CD8-positive, alpha-beta memory T cell (primary cell): ENCODE measurements at regions not wholly inside any gene's neighbourhood (a gene's known extent, or its start where the extent isn't known, plus 50 kb on each side); places are given as distances from the start of the nearest gene placed in this dataset.

Experiments
- CTCF ChIA-PET: fragments of 350-600 bp; sonication (Branson Sonifier 250); formaldehyde crosslinking; loops from one replicate; lab custom pipeline; 2021; ENCODE audit warnings: antibody characterized with exemption; lab: Charles Lee
- POLR2A ChIA-PET: fragments of 350-600 bp; sonication (Branson Sonifier 250); formaldehyde crosslinking; loops from one replicate; lab custom pipeline; 2021; ENCODE audit warnings: antibody characterized with exemption; lab: Charles Lee
- DNase-seq, 5 donors: peaks; one replicate each; pipeline versions ENCODE4 v3.0.0 to v3.0.0-alpha.2; 2020 to 2022; ENCODE audit warnings: mixed read lengths in 1 of 5
- H3K27ac ChIP-seq: one replicate; pipeline ENCODE4 v1.7.0; 2013; ENCODE audit warnings: low read depth, mild to moderate bottlenecking, low read length, moderate library complexity
- H3K27me3 ChIP-seq: 2 replicates; pipeline ENCODE4 v1.7.0; 2013; ENCODE audit warnings: low read length, mild to moderate bottlenecking; ENCODE audit not compliant: insufficient read depth, poor library complexity, severe bottlenecking
- H3K36me3 ChIP-seq: 2 replicates; pipeline ENCODE4 v1.7.0; 2013; ENCODE audit warnings: mild to moderate bottlenecking, low read length, moderate library complexity; ENCODE audit not compliant: insufficient read depth
- H3K4me1 ChIP-seq: 2 replicates; pipeline ENCODE4 v1.7.0; 2013; ENCODE audit warnings: mild to moderate bottlenecking, low read length, moderate library complexity; ENCODE audit not compliant: insufficient read depth
- H3K4me3 ChIP-seq: 2 replicates; pipeline ENCODE4 v1.7.0; 2013; ENCODE audit warnings: mild to moderate bottlenecking, low read length
- H3K9me3 ChIP-seq: 2 replicates; pipeline ENCODE4 v1.7.0; 2013; ENCODE audit warnings: mild to moderate bottlenecking, low read length
- H3K27ac Mint-ChIP-seq, 8 donors: one replicate each; pipeline ENCODE4 v1.8.0; 2020 to 2021; ENCODE audit warnings: mixed read lengths in 8 of 8, mild to moderate bottlenecking in 6 of 8, inconsistent platforms in 3 of 8, moderate library complexity in 3 of 8
- H3K27me3 Mint-ChIP-seq, 2 donors: one replicate each; pipeline ENCODE4 v1.8.0; 2020 to 2021; ENCODE audit warnings: mixed read lengths in 2 of 2, mild to moderate bottlenecking in 1 of 2, moderate library complexity in 1 of 2
- H3K36me3 Mint-ChIP-seq, 3 donors: one replicate each; pipeline ENCODE4 v1.8.0; 2020 to 2021; ENCODE audit warnings: mixed read lengths in 3 of 3, inconsistent platforms in 1 of 3, mild to moderate bottlenecking in 1 of 3
- H3K4me1 Mint-ChIP-seq, 3 donors: one replicate each; pipeline ENCODE4 v1.8.0; 2020 to 2021; ENCODE audit warnings: mixed read lengths in 3 of 3, inconsistent platforms in 1 of 3, mild to moderate bottlenecking in 1 of 3
- H3K4me3 Mint-ChIP-seq, 7 donors: one replicate each; pipeline ENCODE4 v1.8.0; 2020 to 2021; ENCODE audit warnings: mixed read lengths in 7 of 7, mild to moderate bottlenecking in 6 of 7, moderate library complexity in 4 of 7, inconsistent platforms in 2 of 7
- H3K9me3 Mint-ChIP-seq, 5 donors: one replicate each; pipeline ENCODE4 v1.8.0; 2020 to 2022; ENCODE audit warnings: mixed read lengths in 5 of 5, mild to moderate bottlenecking in 3 of 5, moderate library complexity in 2 of 5, inconsistent platforms in 1 of 5

DNA sequence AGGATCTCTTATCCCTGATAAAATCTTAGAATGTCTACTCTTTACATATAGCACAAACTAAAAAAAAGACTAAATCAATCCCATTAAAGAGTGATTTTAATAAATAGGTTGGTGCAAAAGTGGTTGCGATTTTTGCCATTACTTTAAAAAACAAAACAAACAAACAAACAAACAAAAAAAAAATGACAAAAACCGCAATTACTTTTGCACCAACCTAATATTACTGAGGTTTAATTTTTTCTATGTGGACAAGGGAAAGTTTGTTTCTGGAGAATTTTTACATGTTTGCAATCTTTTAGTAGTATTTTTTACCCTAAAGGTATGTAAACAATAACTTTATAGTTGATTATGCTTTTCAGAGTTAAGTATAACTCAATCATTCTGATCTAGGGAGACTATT is 119.7 kb upstream of the ADAMTS5 start:
- H3K27me3 ChIP-seq, result no peaks in the 10 kb centered on the region
- no peaks in the 10 kb centered on the region for H3K9me3 ChIP-seq
- no peaks in the 10 kb centered on the region for H3K4me1 ChIP-seq
- CTCF ChIA-PET, result no interaction called here
- H3K27ac ChIP-seq, result no peak overlapping the region
- H3K36me3 ChIP-seq, result no peaks in the 10 kb centered on the region
- Mint-ChIP-seq H3K36me3 (no peaks in the 10 kb centered on the region), H3K4me1 (no peaks in the 10 kb centered on the region), H3K4me3 (no peak overlapping the region), H3K27me3 (no peaks in the 10 kb centered on the region), H3K27ac (no peak overlapping the region), H3K9me3 (peaks cover 3 to 7% (median 5%) of the 10 kb centered on the region in 5 donors)
- POLR2A ChIA-PET, result no interaction called here
- no peak for DNase-seq
- no peak overlapping the region for H3K4me3 ChIP-seq

DNA sequence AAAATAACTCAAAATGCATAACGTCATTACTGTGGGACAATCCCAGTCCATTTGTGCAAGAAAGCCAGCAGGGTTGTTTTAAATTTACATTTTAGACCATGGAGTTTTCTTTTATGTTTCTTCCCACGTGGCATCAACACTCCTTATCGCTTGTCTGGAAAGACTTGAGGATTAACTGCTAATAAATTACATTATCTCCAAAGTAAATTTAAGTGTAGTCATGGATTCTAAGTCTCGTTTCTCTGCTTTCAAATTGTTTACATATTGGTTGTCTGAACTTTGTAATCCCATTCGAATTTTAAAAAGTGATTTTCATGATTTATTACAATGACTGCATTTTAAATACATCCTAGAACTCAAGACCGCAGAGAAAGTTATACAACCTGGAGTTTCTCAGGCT is 119.3 kb upstream of the ADAMTS5 start:
- H3K27me3 Mint-ChIP-seq, result no peaks in the 10 kb centered on the region
- no peaks in the 10 kb centered on the region for H3K36me3 ChIP-seq
- H3K9me3 ChIP-seq, result no peaks in the 10 kb centered on the region
- no peak overlapping the region for H3K27ac ChIP-seq
- no peaks in the 10 kb centered on the region for H3K27me3 ChIP-seq
- no peaks in the 10 kb centered on the region for H3K36me3 Mint-ChIP-seq
- H3K27ac Mint-ChIP-seq, result no peak overlapping the region
- no peaks in the 10 kb centered on the region for H3K4me1 Mint-ChIP-seq
- ChIA-PET POLR2A (no interaction called here), CTCF (no interaction called here)
- no peak overlapping the region for H3K4me3 Mint-ChIP-seq
- H3K4me1 ChIP-seq, result no peaks in the 10 kb centered on the region
- H3K4me3 ChIP-seq, result no peak overlapping the region
- no peak for DNase-seq
- peaks cover 3 to 7% (median 5%) of the 10 kb centered on the region in 5 donors for H3K9me3 Mint-ChIP-seq

DNA sequence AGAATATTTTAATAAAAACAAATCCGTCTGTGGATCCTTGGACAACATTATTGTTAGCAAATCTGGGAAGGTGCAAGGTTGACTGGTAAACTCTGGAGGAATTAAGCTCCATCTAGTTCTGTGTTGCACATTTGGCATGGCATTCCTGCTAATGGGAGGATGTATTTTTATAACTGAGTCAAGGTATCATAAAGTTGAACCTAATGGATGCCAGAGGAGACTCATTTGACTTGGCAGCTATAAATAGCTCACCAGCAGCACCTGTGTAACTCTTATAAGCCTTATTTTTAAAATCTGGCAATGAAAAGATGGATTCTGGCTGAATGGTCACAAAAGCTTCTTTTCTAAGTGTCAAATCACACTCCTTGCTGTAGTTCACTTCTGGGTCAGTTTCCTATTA is 118.5 kb upstream of the ADAMTS5 start:
- Histone ChIP-seq H3K9me3 (no peaks in the 10 kb centered on the region), H3K4me3 (no peak overlapping the region), H3K27me3 (no peaks in the 10 kb centered on the region), H3K27ac (no peak overlapping the region), H3K36me3 (no peaks in the 10 kb centered on the region), H3K4me1 (no peaks in the 10 kb centered on the region)
- Mint-ChIP-seq H3K27me3 (no peaks in the 10 kb centered on the region), H3K9me3 (peaks cover 5 to 8% (median 6%) of the 10 kb centered on the region in 5 donors), H3K27ac (no peak overlapping the region), H3K36me3 (no peaks in the 10 kb centered on the region), H3K4me1 (no peaks in the 10 kb centered on the region), H3K4me3 (no peak overlapping the region)
- CTCF ChIA-PET, result interaction anchor here (1.2 kb wide), 1 partner anchor 19 kb away, joined by 3 read pairs; no protein-coding TSS in a partner anchor
- no peak for DNase-seq
- POLR2A ChIA-PET, result no interaction called here

DNA sequence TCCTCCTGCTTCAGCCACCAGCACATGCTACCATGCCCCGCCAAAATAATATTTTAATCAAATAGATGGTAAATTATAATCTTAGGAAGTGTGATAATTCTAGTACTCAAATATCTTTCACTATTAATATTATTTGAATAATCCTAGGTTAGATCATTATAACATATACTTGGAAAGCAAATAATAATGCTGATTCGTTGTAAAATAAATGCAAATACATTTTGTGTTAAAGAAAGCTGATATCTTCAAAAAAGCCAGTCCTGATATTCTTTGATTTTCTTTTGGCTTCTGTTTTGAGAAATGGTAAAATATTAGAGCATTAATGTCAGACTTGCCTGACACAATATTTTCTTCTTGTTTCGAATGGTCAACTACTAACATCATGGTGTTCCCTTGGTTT is 116.3 kb upstream of the ADAMTS5 start:
- no peaks in the 10 kb centered on the region for H3K36me3 Mint-ChIP-seq
- DNase-seq, result no peak
- H3K9me3 Mint-ChIP-seq, result peaks cover 0 to 10% (median 5%) of the 10 kb centered on the region in 5 donors
- no peak overlapping the region for H3K4me3 Mint-ChIP-seq
- H3K27ac Mint-ChIP-seq, result no peak overlapping the region
- ChIA-PET POLR2A (no interaction called here), CTCF (interaction anchor here (1.1 kb wide), 1 partner anchor 10 kb away, joined by 3 read pairs; no protein-coding TSS in a partner anchor)
- Histone ChIP-seq H3K27me3 (no peaks in the 10 kb centered on the region), H3K36me3 (no peaks in the 10 kb centered on the region), H3K9me3 (no peaks in the 10 kb centered on the region), H3K4me3 (no peak overlapping the region), H3K27ac (no peak overlapping the region), H3K4me1 (no peaks in the 10 kb centered on the region)
- H3K27me3 Mint-ChIP-seq, result no peaks in the 10 kb centered on the region
- no peaks in the 10 kb centered on the region for H3K4me1 Mint-ChIP-seq

DNA sequence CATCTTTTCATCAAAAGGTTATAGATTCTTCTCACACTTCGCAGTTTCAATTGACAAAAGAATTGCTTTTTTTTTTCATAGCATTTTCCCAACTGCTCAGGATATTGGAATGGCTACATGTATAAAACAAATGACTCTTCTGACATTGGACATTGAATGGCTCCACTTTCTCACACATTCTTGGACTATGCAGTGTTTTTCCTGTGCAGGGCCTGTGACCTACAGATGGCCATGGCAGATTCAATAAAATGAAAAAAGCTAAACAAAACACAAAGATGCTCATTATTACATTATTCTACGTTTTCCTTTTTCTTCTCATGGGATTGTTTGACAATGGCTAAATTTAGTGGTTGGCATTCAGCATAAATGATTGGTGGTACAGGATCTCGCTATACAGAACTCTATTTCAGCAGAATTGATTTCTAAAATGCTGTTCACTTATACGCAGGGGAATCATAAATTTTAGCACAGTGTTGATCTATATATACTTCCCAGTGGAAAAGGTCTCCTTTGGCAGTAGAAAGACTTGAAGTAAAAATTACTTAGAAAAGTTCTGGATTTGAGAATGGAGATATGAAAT is 115.6 kb upstream of the ADAMTS5 start:
- Histone ChIP-seq H3K4me1 (no peaks in the 10 kb centered on the region), H3K27ac (no peak overlapping the region), H3K27me3 (no peaks in the 10 kb centered on the region), H3K36me3 (no peaks in the 10 kb centered on the region), H3K4me3 (no peak overlapping the region), H3K9me3 (no peaks in the 10 kb centered on the region)
- Mint-ChIP-seq H3K27me3 (no peaks in the 10 kb centered on the region), H3K4me1 (no peaks in the 10 kb centered on the region), H3K4me3 (no peak overlapping the region), H3K27ac (no peak overlapping the region), H3K36me3 (no peaks in the 10 kb centered on the region), H3K9me3 (peaks cover 0 to 10% (median 5%) of the 10 kb centered on the region in 5 donors)
- ChIA-PET CTCF (no interaction called here), POLR2A (no interaction called here)
- DNase-seq, result no peak

DNA sequence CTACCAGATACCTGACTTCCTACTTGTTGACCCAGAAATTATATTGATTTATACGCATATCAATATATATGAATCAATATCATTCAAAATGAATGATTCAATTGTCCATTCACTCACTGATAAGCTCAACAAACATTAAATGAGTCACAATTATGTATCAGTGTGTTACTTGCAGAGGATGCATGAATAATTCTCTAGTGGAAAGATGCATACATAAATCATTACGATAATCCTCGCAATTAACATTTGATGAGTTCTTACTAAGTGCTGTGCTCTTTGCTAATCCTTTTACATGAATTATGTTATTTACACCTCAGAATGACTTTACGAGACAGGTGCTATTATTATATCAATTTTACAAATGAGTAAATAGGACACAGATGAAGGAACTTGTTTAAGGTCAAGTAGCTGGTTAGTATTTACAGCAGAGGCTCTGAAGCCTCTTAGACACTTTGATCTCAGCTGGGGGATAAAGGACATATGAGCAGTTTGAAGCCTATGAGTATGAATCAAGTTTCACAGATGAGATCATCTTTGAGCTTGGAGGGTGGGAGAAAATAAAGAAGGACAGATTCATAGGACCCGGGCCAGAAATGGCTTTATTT is 112.8 kb upstream of the ADAMTS5 start:
- Histone ChIP-seq H3K4me3 (no peak overlapping the region), H3K9me3 (no peaks in the 10 kb centered on the region), H3K36me3 (no peaks in the 10 kb centered on the region), H3K27me3 (no peaks in the 10 kb centered on the region), H3K4me1 (no peaks in the 10 kb centered on the region), H3K27ac (no peak overlapping the region)
- no peak overlapping the region for H3K27ac Mint-ChIP-seq
- H3K4me3 Mint-ChIP-seq, result no peak overlapping the region
- H3K9me3 Mint-ChIP-seq, result peaks cover 0 to 10% (median 3%) of the 10 kb centered on the region in 5 donors
- no peak for DNase-seq
- CTCF ChIA-PET, result no interaction called here
- no peaks in the 10 kb centered on the region for H3K36me3 Mint-ChIP-seq
- no peaks in the 10 kb centered on the region for H3K4me1 Mint-ChIP-seq
- H3K27me3 Mint-ChIP-seq, result no peaks in the 10 kb centered on the region
- POLR2A ChIA-PET, result no interaction called here

DNA sequence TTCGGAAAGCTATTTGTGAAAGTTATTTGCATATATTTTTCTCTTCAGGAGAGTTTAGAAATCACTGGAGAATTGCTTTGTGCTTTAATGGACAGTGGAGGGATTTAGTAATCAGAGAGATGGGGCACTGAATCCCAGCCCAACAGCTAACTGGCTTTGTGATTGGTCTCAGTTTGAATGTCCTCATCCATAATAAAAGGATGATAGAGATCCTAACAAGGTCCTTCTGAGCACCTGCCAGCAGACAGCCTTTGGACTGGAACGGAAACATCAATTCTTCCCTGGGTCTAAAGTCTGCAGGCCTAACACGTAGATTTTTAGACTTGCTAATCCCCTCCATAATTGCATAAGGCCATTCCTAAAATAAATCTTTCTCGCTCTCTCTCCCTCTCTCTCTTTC is 112.0 kb upstream of the ADAMTS5 start:
- no peaks in the 10 kb centered on the region for H3K4me1 ChIP-seq
- H3K9me3 ChIP-seq, result no peaks in the 10 kb centered on the region
- CTCF ChIA-PET, result no interaction called here
- no peaks in the 10 kb centered on the region for H3K36me3 ChIP-seq
- H3K27me3 Mint-ChIP-seq, result no peaks in the 10 kb centered on the region
- no peak overlapping the region for H3K4me3 ChIP-seq
- no peaks in the 10 kb centered on the region for H3K27me3 ChIP-seq
- POLR2A ChIA-PET, result no interaction called here
- H3K27ac Mint-ChIP-seq, result no peak overlapping the region
- H3K4me3 Mint-ChIP-seq, result no peak overlapping the region
- no peaks in the 10 kb centered on the region for H3K36me3 Mint-ChIP-seq
- no peak overlapping the region for H3K27ac ChIP-seq
- no peaks in the 10 kb centered on the region for H3K4me1 Mint-ChIP-seq
- DNase-seq, result no peak
- peaks cover 0 to 10% (median 3%) of the 10 kb centered on the region in 5 donors for H3K9me3 Mint-ChIP-seq

DNA sequence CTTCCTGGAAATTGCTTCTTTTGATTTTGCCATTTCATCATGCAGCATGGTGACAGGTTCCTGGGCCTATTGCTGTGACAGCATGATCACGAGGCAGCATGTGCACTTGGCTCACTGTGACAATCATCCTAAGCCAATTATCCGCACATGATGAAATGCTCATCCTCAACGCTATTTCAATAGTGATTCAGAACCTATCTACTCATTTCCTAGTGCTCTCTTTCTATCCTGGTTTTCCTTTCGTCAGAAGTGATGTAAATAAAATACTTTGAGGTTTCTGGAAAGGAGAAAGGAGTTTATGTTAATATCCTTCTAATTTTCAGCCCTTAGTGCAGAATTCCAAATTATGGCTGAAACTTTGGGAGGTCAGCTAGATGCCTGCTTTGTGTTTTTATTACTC is 110.6 kb upstream of the ADAMTS5 start:
- H3K9me3 Mint-ChIP-seq, result peaks cover 0 to 10% (median 3%) of the 10 kb centered on the region in 5 donors
- no peak overlapping the region for H3K4me3 Mint-ChIP-seq
- no peaks in the 10 kb centered on the region for H3K4me1 ChIP-seq
- no peaks in the 10 kb centered on the region for H3K27me3 Mint-ChIP-seq
- H3K36me3 ChIP-seq, result no peaks in the 10 kb centered on the region
- no peak overlapping the region for H3K27ac Mint-ChIP-seq
- H3K9me3 ChIP-seq, result no peaks in the 10 kb centered on the region
- H3K27me3 ChIP-seq, result no peaks in the 10 kb centered on the region
- ChIA-PET POLR2A (no interaction called here), CTCF (no interaction called here)
- H3K27ac ChIP-seq, result no peak overlapping the region
- H3K4me3 ChIP-seq, result no peak overlapping the region
- no peak for DNase-seq
- no peaks in the 10 kb centered on the region for H3K4me1 Mint-ChIP-seq
- no peaks in the 10 kb centered on the region for H3K36me3 Mint-ChIP-seq
